ENCODE measurements at regions not wholly inside any gene's neighbourhood (a gene's known extent, or its start where the extent isn't known, plus 50 kb on each side); places are given as distances from the start of the nearest gene placed in this dataset.

- TF ChIP-seq USF2 (IDR thresholded peaks at IDR 0.05; ENCODE audit: borderline replicate concordance, low read depth, low read length) (no peak), CTCF (IDR thresholded peaks at IDR 0.05) (no peak), ELF1 (IDR thresholded peaks at IDR 0.05) (no peak)
Measured at GRCh38 chr2:237180987-237181386, 95.3 kb downstream of the COPS8 start.
